ENCODE measurements at regions not wholly inside any gene's neighbourhood (a gene's known extent, or its start where the extent isn't known, plus 50 kb on each side); places are given as distances from the start of the nearest gene placed in this dataset.

DNA sequence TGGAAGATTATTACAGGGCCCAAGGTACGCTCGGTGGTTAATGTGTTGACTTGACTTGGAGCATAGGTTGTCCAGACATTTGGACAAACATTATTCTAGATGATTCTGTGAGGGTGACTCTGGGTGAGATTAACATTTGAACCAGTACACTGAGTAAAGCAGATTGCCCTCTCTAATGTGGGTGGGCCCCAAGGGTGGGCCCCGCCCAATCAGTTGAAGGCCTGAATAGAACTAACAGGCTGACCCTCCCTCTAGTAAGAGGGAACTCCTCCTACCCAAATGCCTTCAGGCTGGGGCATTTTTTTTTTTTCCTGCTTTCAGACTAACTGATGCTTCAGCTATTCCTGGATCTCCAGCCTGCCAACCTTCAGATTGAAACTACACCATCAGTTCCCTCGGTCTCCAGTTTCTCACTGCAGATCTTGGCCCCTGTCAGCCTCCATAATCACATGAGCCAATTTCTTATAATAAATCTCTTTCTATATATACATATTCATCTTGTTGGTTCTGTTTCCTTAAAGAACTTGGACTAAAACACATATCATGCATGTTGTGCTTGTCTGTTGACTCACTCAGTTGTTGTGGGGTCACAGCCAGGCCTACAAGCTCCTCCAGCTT lies 338.1 kb upstream of the BRINP1 start:
- TF ChIP-seq, protein P1, sequence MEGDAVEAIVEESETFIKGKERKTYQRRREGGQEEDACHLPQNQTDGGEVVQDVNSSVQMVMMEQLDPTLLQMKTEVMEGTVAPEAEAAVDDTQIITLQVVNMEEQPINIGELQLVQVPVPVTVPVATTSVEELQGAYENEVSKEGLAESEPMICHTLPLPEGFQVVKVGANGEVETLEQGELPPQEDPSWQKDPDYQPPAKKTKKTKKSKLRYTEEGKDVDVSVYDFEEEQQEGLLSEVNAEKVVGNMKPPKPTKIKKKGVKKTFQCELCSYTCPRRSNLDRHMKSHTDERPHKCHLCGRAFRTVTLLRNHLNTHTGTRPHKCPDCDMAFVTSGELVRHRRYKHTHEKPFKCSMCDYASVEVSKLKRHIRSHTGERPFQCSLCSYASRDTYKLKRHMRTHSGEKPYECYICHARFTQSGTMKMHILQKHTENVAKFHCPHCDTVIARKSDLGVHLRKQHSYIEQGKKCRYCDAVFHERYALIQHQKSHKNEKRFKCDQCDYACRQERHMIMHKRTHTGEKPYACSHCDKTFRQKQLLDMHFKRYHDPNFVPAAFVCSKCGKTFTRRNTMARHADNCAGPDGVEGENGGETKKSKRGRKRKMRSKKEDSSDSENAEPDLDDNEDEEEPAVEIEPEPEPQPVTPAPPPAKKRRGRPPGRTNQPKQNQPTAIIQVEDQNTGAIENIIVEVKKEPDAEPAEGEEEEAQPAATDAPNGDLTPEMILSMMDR (IDR thresholded peaks at IDR 0.05), result no peak
- TF ChIP-seq POLR2A (IDR thresholded peaks at IDR 0.05), result no peak
